ENCODE measurements at regions not wholly inside any gene's neighbourhood (a gene's known extent, or its start where the extent isn't known, plus 50 kb on each side); places are given as distances from the start of the nearest gene placed in this dataset.

GRCh38 chr5:96279801-96280542 lies 153.1 kb downstream of the PCSK1 start:
- DNase-seq = no peak
- TF ChIP-seq, protein P1, sequence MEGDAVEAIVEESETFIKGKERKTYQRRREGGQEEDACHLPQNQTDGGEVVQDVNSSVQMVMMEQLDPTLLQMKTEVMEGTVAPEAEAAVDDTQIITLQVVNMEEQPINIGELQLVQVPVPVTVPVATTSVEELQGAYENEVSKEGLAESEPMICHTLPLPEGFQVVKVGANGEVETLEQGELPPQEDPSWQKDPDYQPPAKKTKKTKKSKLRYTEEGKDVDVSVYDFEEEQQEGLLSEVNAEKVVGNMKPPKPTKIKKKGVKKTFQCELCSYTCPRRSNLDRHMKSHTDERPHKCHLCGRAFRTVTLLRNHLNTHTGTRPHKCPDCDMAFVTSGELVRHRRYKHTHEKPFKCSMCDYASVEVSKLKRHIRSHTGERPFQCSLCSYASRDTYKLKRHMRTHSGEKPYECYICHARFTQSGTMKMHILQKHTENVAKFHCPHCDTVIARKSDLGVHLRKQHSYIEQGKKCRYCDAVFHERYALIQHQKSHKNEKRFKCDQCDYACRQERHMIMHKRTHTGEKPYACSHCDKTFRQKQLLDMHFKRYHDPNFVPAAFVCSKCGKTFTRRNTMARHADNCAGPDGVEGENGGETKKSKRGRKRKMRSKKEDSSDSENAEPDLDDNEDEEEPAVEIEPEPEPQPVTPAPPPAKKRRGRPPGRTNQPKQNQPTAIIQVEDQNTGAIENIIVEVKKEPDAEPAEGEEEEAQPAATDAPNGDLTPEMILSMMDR (IDR thresholded peaks at IDR 0.05) = no peak
- Mint-ChIP-seq H3K4me1 (peaks cover 32% of the 10 kb centered on the region), H3K27ac (no peak overlapping the region), H3K9me3 (peaks cover 40% of the 10 kb centered on the region), H3K36me3 (ENCODE audit: low read depth) (peaks cover 12% of the 10 kb centered on the region), H3K27me3 (ENCODE audit: low read depth, poor library complexity) (no peaks in the 10 kb centered on the region), H3K4me3 (no peak overlapping the region)

GRCh38 chr5:96278981-96279380 lies 154.1 kb downstream of the PCSK1 start:
- H3K36me3 Mint-ChIP-seq (ENCODE audit: low read depth) = peaks cover 12% of the 10 kb centered on the region
- DNase-seq = no peak
- no peak overlapping the region for H3K27ac Mint-ChIP-seq
- TF ChIP-seq, protein P1 (IDR thresholded peaks at IDR 0.05) = no peak
- no peak overlapping the region for H3K4me3 Mint-ChIP-seq
- H3K27me3 Mint-ChIP-seq (ENCODE audit: low read depth, poor library complexity) = no peaks in the 10 kb centered on the region
- peaks cover 22% of the 10 kb centered on the region for H3K4me1 Mint-ChIP-seq
- H3K9me3 Mint-ChIP-seq = peaks cover 36% of the 10 kb centered on the region

DNA sequence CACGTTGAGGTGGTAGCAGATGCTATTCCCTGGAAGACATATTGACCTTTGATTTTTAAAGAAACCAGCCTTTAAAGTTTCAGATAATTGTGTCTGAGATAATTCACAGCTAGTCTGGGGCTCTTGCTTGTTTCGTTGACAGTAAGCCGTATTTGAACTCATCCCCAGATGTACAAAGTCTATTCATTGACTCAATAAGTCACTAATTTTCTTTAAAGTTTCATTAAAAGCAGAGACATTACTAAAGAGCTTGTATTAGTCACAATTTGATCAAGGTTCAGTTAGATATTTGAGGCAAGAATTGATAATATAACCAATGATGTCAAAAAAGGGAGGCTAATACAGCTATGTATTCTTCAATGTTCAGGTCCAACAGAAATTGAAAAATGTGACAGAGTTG lies 158.0 kb downstream of the PCSK1 start:
- Mint-ChIP-seq H3K27ac (no peak overlapping the region), H3K27me3 (ENCODE audit: low read depth, poor library complexity) (no peaks in the 10 kb centered on the region), H3K4me1 (peaks cover 5% of the 10 kb centered on the region), H3K36me3 (ENCODE audit: low read depth) (peaks cover 6% of the 10 kb centered on the region), H3K4me3 (no peak overlapping the region), H3K9me3 (peaks cover 24% of the 10 kb centered on the region)
- TF ChIP-seq, protein P1 (IDR thresholded peaks at IDR 0.05) = no peak
- DNase-seq = no peak

DNA sequence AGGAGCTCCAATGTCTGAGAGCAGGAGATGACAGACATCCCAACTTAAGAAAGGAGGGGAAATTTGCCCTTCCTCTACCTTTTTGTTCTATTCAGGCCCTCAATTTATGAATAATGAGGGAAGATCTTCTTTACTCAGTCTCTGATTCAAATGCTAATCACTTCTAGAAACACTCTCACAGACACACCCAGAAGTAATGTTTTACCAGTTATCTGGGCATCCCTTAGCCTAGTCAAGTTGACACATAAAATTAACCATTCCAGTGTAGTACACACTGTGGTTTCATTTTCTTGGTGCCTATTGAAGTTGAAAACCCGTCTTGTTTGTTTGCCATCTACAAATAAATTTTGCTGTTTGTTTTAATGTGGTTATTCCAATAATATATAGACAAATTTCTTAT lies 167.6 kb downstream of the PCSK1 start:
- Mint-ChIP-seq H3K36me3 (ENCODE audit: low read depth) (peaks cover 32% of the 10 kb centered on the region), H3K9me3 (peaks cover 47% of the 10 kb centered on the region), H3K4me1 (no peaks in the 10 kb centered on the region), H3K27ac (no peak overlapping the region), H3K4me3 (no peak overlapping the region), H3K27me3 (ENCODE audit: low read depth, poor library complexity) (peaks cover 3% of the 10 kb centered on the region)
- no peak for DNase-seq
- TF ChIP-seq, protein P1 (IDR thresholded peaks at IDR 0.05) = no peak

- H3K36me3 Mint-ChIP-seq (ENCODE audit: low read depth) = peaks cover 21% of the 10 kb centered on the region
- H3K27ac Mint-ChIP-seq = no peak overlapping the region
- peaks cover 12% of the 10 kb centered on the region for H3K4me1 Mint-ChIP-seq
- peaks cover 32% of the 10 kb centered on the region for H3K9me3 Mint-ChIP-seq
- DNase-seq = no peak
- no peak overlapping the region for H3K4me3 Mint-ChIP-seq
- H3K27me3 Mint-ChIP-seq (ENCODE audit: low read depth, poor library complexity) = peaks cover 3% of the 10 kb centered on the region
- TF ChIP-seq, protein P1 (IDR thresholded peaks at IDR 0.05) = no peak
Observed at GRCh38 chr5:96264047-96264446, 169.0 kb downstream of the PCSK1 start.

- Mint-ChIP-seq H3K4me3 (no peak overlapping the region), H3K36me3 (ENCODE audit: low read depth) (peaks cover 10% of the 10 kb centered on the region), H3K4me1 (peaks cover 25% of the 10 kb centered on the region), H3K27ac (no peak overlapping the region), H3K9me3 (peaks cover 15% of the 10 kb centered on the region), H3K27me3 (ENCODE audit: low read depth, poor library complexity) (peaks cover 4% of the 10 kb centered on the region)
- DNase-seq = no peak
- TF ChIP-seq, protein P1 (IDR thresholded peaks at IDR 0.05) = no peak
Observed at GRCh38 chr5:96262105-96262504, 170.9 kb downstream of the PCSK1 start.
